HG02623 (cell line): ENCODE measurements at regions not wholly inside any gene's neighbourhood (a gene's known extent, or its start where the extent isn't known, plus 50 kb on each side); places are given as distances from the start of the nearest gene placed in this dataset.

Experiments
- ATAC-seq: cut with Tn5 transposase; IDR thresholded peaks from one replicate; pipeline ENCODE4 v1.9.1; 2021; ENCODE audit warnings: moderate library complexity; ENCODE audit not compliant: unreplicated experiment

DNA sequence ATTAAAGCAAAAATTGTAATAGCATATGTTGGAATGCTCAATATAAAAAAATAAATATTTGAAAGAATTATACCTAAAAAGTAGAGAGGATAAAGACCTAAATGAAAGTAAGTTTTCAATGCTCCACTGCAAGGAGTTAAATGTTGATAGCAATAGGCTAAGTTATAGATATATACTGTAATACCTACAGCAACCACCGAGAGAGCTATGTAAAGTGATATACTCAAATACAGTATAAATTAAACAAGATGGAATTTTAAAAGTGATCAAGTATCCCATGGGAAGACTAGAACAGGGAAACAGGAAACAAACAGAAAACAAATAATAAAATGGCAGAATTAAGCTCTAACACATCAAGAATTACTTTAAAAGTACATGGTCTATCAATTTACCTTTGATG, 73.9 kb downstream of the CASP3 start:
- ATAC-seq, result no peak

DNA sequence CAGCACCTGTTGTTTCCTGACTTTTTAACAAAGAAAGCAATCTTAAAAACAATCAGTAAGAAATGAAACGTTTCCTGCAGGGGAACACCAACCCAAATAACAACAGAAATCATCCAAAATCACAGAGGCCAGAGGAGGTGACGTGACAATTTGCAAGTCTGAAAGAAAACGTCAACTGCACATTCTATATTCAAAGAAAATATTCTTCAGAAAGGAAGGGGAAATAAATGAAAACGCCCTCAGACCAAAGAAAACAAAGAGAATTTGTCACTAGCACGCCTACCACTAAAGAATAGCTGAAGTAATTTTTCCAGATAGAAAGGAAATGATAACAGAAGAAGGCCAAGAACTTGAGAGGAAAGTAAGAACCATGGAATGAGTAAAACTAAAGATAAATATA, 74.4 kb downstream of the CASP3 start:
- ATAC-seq, result no peak

DNA sequence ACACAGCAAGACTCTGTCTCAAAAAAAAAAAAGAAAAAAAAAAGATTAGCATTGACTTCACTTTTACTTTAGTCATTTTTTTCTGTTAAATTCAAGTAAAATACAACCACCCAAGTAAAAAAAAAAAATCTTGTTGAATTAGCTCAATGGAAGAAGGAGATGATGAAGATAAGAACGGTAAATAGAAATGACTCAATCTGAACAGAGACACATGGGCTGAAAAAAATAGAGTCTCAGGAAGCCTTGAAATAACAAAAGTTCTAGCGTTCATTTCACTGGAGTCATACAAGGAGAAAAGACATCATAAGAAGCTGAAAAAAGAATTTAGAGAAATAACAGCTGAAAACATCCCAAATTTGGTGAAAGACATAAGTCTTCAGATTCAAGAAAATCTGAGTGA, 75.5 kb downstream of the CASP3 start:
- no peak for ATAC-seq

DNA sequence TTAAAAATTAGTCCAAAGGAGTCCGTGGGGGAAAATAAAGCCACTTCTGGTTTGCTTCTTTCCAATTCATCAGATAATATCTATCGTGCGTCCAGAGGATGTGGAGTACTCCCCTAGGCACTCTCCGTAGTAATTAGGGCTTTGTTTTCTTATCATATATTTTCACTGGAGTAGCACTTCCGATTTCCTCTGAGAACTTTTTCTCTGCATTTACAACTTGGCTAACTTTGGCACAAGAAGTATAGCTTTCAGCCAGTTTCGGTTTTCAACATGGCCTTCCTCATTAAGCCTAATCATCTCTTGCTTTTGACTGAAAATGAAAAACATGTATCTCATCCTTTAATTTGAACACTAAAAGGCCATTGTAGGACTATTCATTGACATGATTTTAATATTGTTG, 80.5 kb downstream of the CASP3 start:
- no peak for ATAC-seq

DNA sequence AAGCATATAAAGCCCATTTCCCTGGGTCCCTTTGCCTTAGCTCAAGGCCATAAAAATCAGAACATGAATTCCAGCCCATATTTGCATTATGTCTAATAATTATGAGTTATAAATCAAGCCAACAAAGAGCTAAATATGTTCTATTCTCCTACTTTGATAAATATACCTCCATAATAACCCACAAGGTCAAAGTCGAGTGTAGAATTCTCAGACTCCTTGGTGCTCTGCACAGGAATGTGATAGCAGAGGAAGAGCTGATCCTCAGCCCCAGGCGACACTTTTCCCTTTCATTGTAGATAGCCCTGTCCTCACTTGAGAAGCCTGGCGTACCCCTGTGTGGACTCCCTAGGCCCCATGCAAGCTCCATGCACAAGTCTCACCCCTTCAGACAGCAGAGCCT, 85.6 kb downstream of the CASP3 start:
- ATAC-seq, result no peak

DNA sequence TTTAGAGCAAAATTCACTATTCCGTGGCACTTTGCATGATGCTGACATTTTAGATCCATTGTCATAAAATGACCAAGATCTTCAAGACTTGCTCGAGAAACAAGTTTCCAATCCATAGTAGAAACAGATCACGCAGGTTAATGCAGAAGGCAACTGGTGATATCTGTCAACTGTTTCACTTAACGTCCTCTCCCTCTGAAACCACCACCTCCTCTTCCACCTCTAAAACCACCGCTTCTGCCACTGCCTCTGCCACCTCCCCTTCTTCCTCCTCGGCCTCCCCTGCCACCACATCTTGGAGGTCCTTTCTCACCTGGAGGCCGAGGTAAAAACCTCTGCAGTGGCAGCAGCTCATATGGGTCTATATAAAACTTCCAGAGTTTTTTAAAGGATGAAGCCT, 84.6 kb upstream of the IRF2 start:
- no peak for ATAC-seq

DNA sequence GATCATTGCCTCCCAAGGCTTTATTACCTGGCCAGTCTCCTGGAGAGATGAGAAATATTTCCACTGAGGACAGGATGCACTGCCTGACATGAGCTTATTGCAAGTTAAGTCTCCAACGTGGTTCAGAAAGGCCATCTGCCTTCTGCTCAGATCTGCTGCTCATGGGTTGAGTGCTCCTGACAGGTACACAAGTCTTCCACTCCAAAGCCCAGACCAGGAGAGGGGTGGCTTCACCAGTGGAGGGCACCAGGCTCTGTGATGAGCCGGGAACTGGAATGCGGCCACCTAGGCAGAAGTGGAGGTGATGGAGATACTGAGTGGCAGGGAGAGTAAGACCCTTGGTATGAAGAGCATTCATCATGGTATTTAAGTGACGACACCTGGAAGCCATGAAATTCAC, 79.5 kb upstream of the IRF2 start:
- no peak for ATAC-seq

DNA sequence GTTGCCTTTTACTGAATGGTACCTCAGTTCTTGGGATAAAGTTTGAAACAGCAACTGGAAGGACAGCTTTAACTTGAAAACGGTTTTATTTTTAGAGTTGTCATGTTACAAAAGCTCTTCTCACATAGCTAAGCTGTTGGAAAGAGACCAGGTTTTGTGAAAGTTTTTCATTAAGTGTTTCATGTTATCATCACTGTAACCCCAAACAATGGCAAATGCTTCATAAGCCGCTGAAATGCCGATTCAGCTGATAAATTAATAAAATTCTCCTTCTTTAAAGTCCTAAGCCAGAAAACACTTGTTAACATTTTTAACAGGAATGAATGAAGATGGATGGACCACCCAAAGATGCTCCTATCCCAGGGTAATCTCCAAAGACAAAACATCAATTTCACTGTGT, 76.1 kb upstream of the IRF2 start:
- no peak for ATAC-seq

DNA sequence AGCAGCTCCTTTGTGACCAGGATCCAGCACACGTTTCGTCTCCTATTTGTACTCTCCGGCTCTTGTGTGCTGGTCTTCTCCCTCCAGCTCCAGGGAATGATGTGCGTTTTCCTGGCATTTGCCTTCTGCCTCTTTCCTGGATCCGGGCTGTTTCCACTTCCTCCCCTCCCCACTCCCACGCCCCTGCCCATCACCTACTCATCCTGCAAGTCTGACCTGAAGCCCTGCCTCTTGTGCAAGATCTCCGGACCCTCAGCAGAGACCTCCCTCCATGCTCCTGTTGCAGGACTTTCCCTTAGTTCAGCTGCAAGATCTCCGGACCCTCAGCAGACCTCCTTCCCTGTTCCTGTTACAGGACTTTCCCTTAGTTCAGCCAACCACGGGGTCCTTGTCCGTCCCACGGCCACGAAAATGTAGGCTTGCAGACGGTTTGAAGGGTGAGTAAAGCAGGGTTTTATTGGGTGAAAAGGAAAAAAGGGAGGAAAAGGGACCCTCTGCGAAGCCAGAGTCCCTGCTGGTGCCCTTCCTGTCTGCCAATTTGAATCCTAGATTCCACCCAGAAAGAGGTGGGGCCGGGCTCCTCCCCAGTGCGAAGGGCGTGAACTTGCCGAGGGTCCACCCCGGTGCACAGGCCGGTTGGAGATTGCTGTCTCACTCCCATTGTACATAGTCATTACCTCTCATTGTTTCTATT, 74.4 kb upstream of the IRF2 start:
- no peak for ATAC-seq

DNA sequence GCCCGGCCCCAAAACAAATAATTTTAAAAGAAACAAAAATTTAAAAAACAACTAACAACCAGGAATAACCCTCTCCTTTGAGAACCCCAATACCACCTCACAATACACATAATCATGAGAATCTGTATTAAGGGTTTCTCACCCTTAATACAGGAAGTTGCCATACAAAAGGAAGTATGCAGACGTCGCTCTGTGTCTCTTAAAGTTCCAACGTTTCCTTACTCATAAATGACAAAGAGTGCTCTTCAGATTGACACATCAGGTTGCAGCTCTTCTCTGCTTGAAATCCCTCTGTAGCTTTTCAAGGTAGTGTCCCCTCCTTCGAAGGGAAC, 73.9 kb upstream of the IRF2 start:
- no peak for ATAC-seq

DNA sequence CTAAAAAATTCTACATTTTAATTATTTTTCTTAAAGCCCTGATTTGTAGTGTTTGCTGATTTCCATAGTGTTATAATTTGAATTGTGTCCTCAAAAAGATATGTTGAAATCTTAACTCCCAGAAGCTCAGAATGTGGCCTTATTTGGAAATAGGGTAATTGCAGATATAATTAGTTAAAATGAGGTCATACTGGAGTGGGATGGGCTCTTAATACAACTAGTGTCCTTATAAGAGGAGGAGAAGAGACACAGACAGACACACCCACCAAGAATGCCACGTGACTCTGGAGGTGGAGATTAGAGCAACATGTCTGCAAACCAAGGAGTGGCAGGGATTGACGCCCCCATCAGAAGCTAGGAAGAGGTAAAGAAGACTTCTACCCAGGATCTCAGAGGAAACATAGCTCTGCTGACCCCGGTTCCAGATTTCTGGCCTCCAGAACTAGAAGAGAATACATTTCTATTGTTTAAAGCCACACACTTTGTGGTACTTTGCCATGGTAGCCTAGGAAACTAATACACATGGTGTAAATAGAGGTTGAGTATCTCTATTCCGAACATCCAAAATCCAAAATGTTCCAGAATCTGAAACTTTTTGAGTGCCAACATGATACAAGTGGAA, 70.5 kb upstream of the IRF2 start:
- ATAC-seq, result no peak

DNA sequence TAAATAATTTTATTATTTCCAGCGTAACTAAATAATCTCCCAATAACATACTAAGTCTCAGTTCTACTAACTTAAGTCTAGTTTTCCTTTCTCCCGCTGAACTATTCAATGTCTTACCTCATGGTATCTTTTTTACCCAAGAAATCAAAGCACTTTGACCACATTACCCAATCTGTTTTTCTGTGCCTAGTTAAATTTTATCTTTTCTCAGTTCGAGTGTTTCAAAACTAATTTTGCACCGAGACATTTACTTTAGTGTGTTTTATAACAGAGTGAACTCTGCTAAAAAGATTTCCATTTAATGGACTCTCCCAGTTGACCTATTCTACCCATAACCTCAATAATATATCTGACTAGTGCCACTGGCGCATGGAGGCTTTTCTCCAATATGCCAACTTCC, 67.6 kb upstream of the IRF2 start:
- no peak for ATAC-seq

DNA sequence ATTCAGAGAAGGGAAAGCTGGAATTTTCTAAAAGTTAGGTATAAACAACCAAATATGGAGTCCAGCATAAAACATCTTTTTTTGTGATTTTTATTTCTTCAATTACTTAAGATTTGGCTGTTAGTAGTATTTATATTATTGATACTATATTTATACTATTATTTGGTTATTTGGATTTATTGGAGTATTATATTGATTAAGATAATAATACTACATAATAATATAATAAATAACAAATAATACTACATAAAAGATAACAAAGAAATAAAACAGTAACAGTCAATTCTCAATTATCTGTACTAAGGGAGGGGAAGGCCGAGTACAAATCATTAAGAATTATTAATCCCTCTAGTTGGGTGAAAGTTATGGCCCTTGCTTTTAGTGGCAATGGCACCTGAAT, 66.0 kb upstream of the IRF2 start:
- ATAC-seq, result no peak

DNA sequence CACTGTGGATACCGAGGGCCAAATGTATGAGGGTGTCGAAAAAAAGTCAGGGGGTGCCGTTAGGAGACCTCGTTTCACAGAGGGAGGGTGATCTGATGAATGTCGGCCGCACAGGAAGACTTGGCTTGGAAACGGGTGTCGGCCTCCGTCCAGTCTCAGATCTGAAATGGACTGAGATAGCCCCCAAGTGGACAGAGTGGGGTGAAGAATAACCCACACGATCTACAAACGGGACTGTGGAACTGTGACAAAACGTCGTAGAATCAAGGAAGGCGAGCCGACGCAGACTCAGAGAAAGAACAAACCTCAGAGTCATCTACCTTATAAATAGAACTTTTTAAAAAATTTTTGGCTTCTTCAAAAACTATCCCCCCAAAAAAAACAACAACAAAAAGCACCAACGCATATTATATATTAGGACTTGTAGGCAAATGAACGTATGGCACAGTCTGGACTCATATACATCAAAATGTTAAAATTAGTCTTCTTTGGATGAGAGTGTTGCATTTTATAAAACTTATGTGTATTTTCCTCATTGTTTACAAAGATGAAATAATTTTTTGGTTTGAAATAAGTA, 63.8 kb upstream of the IRF2 start:
- peak; percentile 39 for ATAC-seq

DNA sequence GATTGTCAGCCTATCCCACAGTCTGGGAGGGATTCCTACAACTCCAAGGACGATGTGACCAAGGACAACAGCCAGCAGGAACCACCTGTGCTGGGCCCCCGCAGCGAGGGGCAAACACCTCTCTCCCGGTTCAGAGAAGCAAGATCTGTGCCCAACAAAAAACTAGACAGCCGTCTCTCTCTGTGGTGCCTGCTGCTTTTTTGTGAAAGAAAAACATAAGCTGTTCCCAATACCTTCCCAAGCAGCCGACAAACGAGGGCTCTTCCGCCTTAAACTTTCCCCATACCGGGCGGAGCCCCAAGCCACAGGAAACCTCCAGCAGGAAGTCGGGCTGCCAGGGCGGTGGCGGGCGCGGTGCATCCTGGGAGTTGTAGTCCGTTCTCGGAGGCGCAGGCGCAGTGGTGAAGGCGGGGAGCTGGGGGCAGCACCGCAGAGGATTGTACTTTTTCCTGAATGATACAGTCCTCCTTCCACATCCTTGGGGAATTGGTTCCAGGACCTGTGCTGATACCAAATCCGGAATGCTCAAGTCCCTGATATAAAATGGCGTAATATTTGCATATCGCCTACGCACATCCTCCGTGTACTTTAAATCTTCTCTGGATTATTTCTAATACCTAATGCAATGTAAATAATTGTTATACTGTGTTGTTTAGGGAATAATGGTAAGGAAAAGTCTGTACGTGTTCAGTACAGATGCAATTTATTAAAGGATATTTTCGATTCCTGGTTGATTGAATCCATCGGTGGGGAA, 63.1 kb upstream of the IRF2 start:
- ATAC-seq, result peak; percentile 49

DNA sequence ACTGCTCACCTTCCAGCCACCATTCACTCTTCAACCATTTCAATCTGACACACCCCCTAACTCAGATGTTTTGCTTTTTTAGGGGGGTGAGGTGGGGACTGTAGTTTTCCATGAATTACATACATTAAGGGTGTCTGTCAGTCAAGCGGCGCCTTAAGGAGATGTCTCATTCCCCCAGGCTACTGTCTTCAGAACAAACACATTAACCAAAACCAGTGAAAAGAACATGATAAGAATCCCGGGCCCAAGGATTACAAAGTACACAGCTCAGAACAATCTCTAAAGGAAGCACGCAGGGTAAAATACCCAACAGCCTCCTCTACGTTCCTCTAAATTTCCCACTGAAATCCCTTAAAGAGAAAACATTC, 62.5 kb upstream of the IRF2 start:
- ATAC-seq, result peak; percentile 1

DNA sequence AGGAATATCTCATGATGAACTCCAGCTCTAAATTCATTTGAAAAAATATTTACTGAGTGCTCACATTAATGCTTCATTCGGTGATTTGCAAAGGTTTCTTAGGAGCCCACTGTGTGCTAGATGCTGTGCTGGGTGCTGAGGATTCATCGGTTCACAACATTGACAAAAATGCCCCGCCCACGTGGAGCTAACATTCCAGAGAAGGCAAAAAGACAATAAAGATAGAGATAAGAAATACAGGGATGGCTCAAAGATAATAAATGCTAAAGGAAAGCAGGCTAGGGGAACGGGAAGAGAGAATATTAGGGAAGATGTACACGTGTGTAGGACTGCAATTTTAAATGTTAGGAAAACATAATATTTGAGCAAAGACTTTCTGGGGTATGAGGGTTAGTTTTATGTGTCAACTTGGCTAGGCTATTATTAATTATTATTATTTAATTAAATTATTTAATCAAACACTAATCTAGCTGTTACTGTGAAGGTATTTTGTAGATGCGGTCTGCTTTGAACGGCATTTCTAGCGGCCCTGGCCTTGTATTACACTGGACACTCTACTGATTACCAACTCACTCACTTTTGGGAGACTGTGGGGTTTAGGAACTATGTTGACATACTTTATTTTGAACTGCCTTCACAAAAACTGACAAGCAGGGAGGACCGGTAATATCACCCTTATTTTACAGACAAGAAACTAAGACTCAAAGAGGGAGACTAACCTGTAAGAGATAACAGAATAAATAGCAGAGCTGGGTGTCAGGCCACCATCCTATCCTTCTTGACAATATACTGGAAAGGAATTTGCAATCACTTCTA, 61.9 kb upstream of the IRF2 start:
- no peak for ATAC-seq

DNA sequence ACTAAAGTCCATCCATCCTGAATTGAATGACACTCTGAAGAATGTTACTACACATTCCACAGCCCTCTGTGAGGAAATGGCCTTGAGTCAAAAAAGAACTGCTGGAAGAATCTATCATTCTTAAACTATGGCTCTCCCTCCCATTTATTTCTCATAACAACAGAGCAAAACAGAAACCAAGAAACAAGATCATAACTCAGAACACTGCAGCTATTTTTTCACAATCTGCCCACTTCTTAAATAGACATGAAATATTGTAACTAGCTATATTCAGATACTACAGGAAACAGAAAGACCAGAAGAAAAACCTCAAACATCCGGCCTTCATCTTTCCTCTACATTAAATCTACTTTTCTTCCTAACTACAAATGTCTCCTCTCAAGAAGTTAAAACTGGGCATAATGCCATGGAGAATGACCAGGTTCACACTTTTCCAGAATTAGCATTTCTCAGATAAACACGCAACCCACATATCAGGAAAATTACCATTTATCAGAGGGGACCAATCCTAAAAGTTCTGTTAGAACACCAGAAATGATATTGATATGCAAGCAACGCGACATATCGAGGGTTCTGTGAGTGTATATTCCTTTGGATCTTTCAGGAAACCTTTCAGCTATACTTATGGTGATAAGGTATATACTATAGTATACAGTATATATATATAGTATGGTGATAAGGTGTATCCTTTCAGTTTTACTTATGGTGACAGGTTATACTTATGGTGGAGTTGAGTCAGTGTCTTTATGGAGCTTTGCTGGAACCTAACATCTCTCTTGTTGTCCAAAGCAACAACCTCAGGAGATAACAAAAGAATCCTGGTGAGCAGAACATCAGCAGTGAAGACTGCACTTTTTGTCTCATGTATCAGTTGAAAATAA, 60.4 kb upstream of the IRF2 start:
- ATAC-seq, result peak; percentile 41

DNA sequence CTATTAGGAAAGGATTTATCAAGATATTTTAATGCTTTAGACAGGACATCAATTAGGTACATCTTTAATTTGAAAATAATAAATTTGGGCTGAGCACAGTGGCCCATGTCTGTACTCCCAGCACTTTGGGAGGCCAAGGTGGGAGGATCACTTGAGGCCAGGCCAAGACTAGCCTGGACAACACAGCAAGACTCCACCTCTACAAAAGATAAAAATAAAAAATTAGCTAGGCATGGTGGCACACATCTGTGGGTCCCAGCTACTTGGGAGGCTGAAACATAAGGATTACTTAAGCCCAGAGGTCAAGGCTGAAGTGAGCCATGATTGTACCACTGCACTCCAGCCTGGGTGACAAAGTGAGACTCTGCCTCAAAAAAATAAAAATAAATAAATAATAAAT, 59.6 kb upstream of the IRF2 start:
- ATAC-seq, result no peak

DNA sequence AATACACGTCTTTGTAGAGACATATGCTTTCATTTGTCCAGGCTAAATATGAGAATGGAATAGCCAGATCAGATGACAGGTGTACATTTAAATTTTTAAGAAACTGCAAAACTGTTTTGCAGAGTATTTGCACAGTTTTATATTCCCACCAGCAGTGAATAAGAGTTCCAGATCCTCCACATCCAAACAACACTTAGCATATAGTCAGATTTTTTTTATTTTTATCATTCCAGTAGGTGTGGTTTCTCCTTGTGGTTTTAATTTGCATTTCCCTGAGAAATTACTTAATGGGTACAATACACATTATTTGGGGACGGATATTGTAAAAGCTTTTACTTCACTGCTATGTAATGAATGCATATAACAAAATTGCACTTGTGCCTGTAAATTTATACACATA, 56.7 kb upstream of the IRF2 start:
- no peak for ATAC-seq
